ENCODE measurements at regions not wholly inside any gene's neighbourhood (a gene's known extent, or its start where the extent isn't known, plus 50 kb on each side); places are given as distances from the start of the nearest gene placed in this dataset.
"Not testable (repeated sequence)": the region's sequence is repeated elsewhere in the genome, so short reads cannot be mapped to it uniquely, and the experiment has no call there.

DNA sequence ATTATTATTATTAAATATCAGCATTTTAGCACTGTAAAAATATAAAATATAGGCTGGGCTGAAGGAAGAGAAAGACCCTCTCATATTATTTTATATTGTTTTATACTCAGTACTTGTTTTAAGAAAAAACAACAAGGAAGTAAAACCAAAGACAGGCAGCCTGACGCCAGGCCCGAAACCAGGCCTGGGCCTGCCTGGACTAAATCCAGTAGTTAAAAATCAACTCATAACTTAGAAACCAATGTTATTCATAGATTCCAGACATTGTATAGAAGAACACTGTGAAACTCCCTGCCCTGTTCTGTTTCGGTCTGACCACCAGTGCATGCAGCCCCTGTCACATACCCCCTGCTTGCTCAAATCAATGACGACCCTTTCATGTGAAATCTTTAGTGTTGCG is 420.1 kb upstream of the PABPC4L start:
- DNase-seq (ENCODE audit: low spot score): not testable (repeated sequence)

DNA sequence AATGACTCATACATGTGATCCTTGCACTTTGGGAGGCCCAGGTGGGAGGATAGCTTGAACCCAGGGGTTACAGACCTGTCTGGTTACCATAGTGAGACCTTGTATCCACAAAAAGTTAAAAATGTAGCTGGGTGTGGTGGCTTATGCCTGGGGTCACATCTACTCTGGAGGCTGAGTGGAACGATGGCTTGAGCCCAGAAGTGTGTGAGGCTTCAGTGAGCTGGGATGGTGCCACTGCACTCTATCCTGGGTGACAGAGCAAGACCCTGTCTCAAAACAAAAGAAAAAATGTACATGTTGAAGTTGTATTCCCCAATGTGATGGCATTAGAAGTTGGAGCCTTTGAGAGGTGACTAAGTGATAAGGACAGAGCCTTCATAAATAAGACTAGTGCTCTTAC is 409.4 kb upstream of the PABPC4L start:
- no peak for DNase-seq (ENCODE audit: low spot score)

GRCh38 chr4:134610172-134610571 is 408.6 kb upstream of the PABPC4L start:
- DNase-seq (ENCODE audit: low spot score): no peak

DNA sequence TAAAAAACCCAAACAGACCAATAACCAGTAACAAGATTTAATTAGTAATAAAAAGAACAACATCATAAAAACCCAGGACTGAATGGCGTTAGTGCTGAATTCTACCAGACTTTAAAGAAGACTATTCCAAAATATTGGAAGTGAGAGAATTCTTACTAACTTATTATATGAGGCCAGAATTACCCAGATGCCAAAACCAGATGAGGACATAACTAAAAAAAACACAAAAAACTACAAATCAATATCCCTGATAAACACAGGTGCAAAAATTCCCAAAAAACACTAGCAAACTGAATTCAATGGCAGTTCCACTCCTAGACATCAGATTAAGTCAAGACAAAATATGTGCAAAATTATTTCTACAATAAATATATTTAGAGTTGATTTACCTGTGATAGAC is 400.1 kb upstream of the PABPC4L start:
- no peak for DNase-seq (ENCODE audit: low spot score)

DNA sequence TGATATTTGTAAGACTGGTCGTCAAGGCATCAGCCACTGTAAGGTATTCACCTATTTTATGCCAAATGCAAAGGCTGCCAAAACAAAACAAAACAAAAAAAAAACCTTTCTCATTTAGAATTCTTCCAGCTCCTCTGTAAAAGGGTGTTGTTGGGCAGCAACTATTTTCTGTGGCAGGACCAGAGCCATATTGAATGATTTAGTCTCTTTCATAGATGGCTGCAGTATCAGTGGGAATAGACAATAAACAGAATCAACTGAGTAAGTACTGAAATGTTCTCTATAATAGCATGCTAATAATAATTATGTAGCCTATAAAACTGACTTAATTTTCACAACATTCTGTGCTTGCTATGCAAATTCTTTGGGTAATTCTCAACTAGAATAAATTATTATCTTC is 389.7 kb upstream of the PABPC4L start:
- DNase-seq (ENCODE audit: low spot score): no peak

- DNase-seq (ENCODE audit: low spot score): no peak
These were observed 384.4 kb upstream of the PABPC4L start for GRCh38 chr4:134585972-134586371.

GRCh38 chr4:134567461-134567860 is 365.9 kb upstream of the PABPC4L start:
- no peak for DNase-seq (ENCODE audit: low spot score)

DNA sequence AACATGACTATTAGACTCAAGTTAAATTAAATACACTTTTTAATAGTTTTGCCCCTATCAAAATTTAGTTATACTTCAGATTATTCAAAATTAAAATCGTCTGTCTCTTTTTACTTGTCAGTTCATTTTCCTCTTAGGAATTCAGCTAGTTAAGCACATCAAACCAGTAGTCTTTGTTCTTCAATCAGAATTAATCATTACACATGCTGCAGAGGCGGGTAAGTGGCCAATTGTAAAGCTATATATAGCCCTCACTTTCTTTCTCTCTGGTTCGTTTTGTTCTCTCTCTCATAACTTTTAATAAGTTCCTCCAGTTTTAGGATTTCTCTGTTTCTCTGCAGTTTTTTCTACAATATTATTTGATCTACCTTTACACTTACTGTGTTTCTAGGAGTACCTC is 359.1 kb upstream of the PABPC4L start:
- DNase-seq (ENCODE audit: low spot score): no peak

GRCh38 chr4:134552063-134552462 is 350.5 kb upstream of the PABPC4L start:
- DNase-seq (ENCODE audit: low spot score): no peak

DNA sequence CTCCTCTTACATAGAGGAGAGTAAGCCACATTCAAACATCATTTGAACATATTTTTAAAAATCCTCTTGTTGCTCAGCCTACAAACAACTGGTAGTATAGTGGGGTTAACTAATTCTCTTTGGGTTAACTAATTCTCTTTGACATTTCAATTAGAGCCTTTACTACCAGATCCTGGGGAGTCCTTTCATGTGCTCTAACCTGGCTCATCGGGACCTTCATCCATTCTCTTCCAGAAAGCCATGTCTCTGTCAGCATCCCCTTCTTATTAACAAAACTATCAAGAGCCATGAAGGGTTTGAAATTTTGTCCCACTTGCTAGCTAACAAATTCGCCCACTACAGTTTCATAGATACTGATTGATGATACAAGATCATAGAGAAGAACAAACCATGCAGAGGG is 349.8 kb upstream of the PABPC4L start:
- no peak for DNase-seq (ENCODE audit: low spot score)

- no peak for DNase-seq (ENCODE audit: low spot score)
These were observed 346.6 kb upstream of the PABPC4L start for GRCh38 chr4:134548052-134548628.

DNA sequence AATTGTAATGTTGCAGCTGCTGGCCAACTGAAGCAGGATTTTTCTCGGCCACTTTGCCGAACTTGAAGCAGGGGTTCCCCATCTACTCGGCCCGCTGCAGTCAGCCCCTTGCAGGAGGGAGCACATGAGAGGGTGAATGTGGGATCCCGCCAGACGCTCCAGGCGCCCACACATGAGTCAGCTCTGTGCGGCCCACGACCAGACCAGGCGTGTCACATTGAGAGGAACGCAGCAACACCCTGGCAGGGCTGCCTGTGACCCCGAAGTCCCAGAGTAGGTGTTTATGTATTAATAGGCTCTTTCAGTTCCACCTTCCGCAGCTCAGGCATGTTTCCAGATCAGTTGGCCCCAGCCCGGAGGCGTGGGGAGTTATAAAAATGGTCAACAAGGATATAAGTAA is 344.7 kb upstream of the PABPC4L start:
- no peak for DNase-seq (ENCODE audit: low spot score)

DNA sequence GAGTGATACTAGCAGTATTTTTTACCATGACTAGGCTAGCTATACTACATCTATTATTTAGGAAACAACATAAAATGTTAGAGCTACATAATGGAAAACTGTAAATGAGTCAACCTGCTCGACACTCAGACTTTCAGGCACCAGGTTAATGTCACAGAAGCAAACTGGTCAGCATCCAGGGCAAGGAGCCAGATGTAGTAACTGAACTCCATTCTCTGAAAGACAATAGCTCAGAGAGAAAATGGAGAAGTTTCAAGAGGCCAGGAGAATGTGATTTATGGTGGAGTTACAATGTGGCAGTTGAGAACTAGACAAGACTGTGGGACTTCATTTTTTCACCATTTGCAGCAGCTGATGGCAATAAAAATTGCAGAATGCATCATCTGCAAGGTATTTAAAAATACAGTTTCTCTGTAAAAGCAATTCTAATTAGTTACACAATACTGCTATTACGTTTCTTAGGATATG is 342.7 kb upstream of the PABPC4L start:
- DNase-seq (ENCODE audit: low spot score): no peak

DNA sequence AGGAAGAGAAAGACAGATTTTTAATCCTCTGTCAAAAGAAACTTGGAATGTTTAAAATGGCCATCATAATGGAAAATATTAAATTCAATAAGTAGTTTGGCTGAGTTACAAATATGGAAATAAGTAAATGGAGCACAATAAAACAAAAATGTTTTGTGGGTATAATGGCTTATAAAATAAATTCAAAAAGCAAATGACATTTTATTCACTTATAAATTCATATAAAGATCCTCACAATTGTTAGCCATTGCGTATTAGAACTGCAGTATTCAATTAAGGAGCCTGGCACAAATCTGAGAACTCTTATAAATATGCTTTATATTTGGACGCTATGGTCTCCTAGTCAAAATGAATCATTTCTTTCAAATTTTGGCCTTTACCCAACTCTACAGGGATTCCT is 339.0 kb upstream of the PABPC4L start:
- DNase-seq (ENCODE audit: low spot score): no peak

- no peak for DNase-seq (ENCODE audit: low spot score)
These were observed 338.2 kb upstream of the PABPC4L start for GRCh38 chr4:134539729-134540231.

DNA sequence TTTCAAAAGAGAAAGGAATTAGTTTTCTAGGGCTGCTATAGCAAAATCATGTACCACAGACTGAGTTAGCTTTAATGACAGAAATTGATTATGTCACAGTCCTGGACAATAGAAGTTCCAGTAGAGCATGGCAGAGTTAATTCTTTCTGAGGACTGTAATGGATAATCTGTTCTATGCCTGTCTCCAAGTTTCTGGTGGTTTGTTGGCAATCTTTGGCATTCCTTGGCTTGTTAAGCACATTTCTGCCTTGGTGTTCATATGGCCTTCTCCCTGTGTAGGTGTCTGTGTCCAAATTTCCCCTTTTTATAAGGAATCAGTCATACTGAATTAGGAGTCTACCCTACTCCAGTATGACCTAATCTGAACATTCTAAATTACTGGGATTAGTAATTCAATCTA is 336.1 kb upstream of the PABPC4L start:
- DNase-seq (ENCODE audit: low spot score): no peak

DNA sequence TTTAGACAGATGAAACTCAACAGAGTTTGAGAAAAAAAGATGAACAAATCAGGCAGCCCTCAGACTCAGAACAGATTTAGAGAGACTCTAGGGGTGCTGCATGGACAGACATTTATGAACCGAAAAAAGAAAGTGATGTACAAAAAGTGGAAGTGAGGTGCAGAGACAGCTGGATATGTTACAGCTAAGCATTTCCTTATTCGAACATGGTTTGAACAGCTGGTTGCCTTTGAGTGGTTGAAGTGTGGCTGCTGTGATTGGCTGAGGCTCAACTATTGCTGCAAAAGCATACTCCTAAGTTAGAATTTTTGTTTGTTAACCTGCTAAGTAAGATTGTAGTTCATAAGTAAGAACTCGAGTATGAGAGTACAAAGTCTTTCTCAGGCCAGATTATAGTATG is 331.5 kb upstream of the PABPC4L start:
- no peak for DNase-seq (ENCODE audit: low spot score)

- no peak for DNase-seq (ENCODE audit: low spot score)
These were observed 329.4 kb upstream of the PABPC4L start for GRCh38 chr4:134531013-134531412.

- no peak for DNase-seq (ENCODE audit: low spot score)
These were observed 328.0 kb upstream of the PABPC4L start for GRCh38 chr4:134529629-134530028.

- DNase-seq (ENCODE audit: low spot score): no peak
These were observed 317.1 kb upstream of the PABPC4L start for GRCh38 chr4:134518574-134519217.

GRCh38 chr4:134510544-134510943 is 309.0 kb upstream of the PABPC4L start:
- no peak for DNase-seq (ENCODE audit: low spot score)

DNA sequence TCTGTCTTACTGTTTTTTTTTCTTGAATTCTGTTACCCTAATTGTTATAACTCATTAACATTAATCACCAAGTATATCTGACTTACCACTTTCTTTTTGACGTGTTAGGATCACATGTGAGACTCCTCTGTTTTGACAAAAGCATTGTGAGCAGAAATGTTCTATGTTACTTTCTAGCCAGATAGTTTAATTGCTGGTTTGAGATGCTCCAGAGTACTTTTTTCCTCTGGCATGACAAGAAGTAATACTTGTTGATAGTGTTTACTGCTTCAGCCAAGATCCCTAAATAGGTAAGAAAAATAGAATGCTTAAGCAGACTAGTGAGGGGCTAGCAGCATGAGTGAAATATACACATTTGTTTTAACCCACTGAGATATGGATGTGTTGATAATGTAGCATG is 303.9 kb upstream of the PABPC4L start:
- no peak for DNase-seq (ENCODE audit: low spot score)

DNA sequence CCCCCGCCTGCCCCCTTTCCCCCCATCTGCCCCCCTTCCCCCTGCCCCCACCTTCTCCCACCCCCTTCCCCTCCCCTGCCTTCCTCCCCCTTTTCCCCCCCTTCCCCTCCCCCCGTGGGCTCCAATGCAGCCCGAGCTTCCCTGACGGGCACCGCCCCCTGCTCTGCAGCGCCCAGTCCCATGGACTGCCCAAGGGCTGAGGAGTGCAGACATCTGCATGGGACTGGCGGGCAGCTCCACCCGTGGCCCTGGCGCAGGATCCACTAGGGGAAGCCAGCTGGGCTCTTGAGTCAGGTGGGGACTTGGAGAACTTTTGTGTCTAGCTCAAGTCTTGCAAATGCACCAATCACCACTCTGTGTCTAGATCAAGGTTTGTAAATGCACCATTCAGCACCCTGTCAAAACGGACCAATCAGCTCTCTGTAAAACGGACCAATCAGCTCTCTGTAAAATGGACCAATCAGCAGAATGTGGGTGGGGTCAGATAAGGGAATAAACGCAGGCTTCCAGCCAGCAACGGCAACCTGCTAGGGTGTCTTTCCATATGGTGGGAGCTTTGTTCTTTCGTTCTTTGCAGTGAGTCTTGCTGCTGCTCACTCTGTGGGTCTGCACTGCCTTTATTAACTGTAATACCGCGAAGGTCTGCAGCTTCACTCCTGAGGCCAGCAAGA is 300.5 kb upstream of the PABPC4L start:
- no peak for DNase-seq (ENCODE audit: low spot score)
